PC-3 (cell line): ENCODE measurements at regions not wholly inside any gene's neighbourhood (a gene's known extent, or its start where the extent isn't known, plus 50 kb on each side); places are given as distances from the start of the nearest gene placed in this dataset.
A peak's percentile ranks its signal among the peaks of the same experiment; 100 is the strongest.

Experiments used
- ATAC-seq: fragments of 200-7000 bp; cut with Tn5 transposase; 2 replicates; pipeline ENCODE4 v1.9.1; 2020; ENCODE audit warnings: mild to moderate bottlenecking, moderate library complexity
- BruUV-seq: library from RNA; stranded (reverse); fragments of 400-500 nt; replicated peaks from 2 replicates; lab custom pipeline; 2021; lab: Mats Ljungman, UMichigan
- CTCF ChIA-PET: fragments of 300-600 bp; sonication (Branson Sonifier 250); formaldehyde crosslinking; loops from one replicate; lab custom pipeline; 2022; ENCODE audit warnings: antibody characterized with exemption; lab: Charles Lee
- POLR2A ChIA-PET: fragments of 300-600 bp; sonication (Branson Sonifier 250); formaldehyde crosslinking; loops from one replicate; lab custom pipeline; 2022; ENCODE audit warnings: antibody characterized with exemption; ENCODE audit not compliant: unreplicated experiment; lab: Charles Lee
- DNase-seq: peaks from one replicate; pipeline ENCODE4 v3.0.0-alpha.2; 2015
- H2AFZ ChIP-seq: fragments of 300-600 bp; sonication (generic); 2 replicates; pipeline ENCODE4 v1.6.0; 2016; ENCODE audit warnings: antibody characterized with exemption, low read length
- H3F3A ChIP-seq: fragments of 300-600 bp; sonication (generic); one replicate; pipeline ENCODE4 v1.6.0; 2017; ENCODE audit warnings: antibody characterized with exemption, low read length, control low read depth, mild to moderate bottlenecking; ENCODE audit not compliant: unreplicated experiment
- H3K27ac ChIP-seq: fragments of 300-600 bp; sonication (generic); 2 replicates; pipeline ENCODE4 v1.5.1; 2016; ENCODE audit warnings: mild to moderate bottlenecking, low read length
- H3K27me3 ChIP-seq: fragments of 300-600 bp; sonication (generic); 2 replicates; pipeline ENCODE4 v1.6.1; 2016; ENCODE audit warnings: low read length, mixed read lengths
- H3K36me3 ChIP-seq: fragments of 300-600 bp; sonication (generic); 2 replicates; pipeline ENCODE4 v1.6.1; 2016; ENCODE audit warnings: low read depth, mixed run types, low read length, mixed read lengths
- H3K4me1 ChIP-seq: fragments of 300-600 bp; sonication (generic); 2 replicates; pipeline ENCODE4 v1.5.1; 2016; ENCODE audit warnings: low read length; ENCODE audit not compliant: insufficient read depth
- H3K4me2 ChIP-seq: fragments of 300-600 bp; sonication (generic); 2 replicates; pipeline ENCODE4 v1.6.0; 2016; ENCODE audit warnings: low read length
- H3K4me3 ChIP-seq: fragments of 300-600 bp; sonication (generic); 2 replicates; pipeline ENCODE4 v1.5.1; 2016; ENCODE audit warnings: mild to moderate bottlenecking, low read length, mixed read lengths
- H3K79me2 ChIP-seq: fragments of 300-600 bp; sonication (generic); 2 replicates; pipeline ENCODE4 v1.6.1; 2017; ENCODE audit warnings: low read length, mixed read lengths
- H3K9ac ChIP-seq: fragments of 300-600 bp; sonication (generic); 2 replicates; pipeline ENCODE4 v1.6.0; 2016; ENCODE audit warnings: mild to moderate bottlenecking, low read length
- H3K9me2 ChIP-seq: fragments of 300-600 bp; sonication (generic); replicated peaks from 2 replicates; pipeline ENCODE4 v1.6.1; 2016; ENCODE audit warnings: mixed run types, low read length, mixed read lengths
- H3K9me3 ChIP-seq: fragments of 300-600 bp; sonication (generic); 2 replicates; pipeline ENCODE4 v1.6.1; 2016; ENCODE audit warnings: low read length, mixed read lengths
- H4K20me1 ChIP-seq: fragments of 300-600 bp; sonication (generic); 2 replicates; pipeline ENCODE4 v1.6.1; 2016; ENCODE audit warnings: low read length, mixed read lengths
- EZH2 ChIP-seq: fragments of 300-600 bp; sonication (generic); IDR thresholded peaks from one replicate; pipeline ENCODE4 v1.6.1; 2017; ENCODE audit warnings: antibody characterized with exemption, mild to moderate bottlenecking, low read length; ENCODE audit not compliant: unreplicated experiment
- EZH2phosphoT487 ChIP-seq: fragments of 300-600 bp; sonication (generic); IDR thresholded peaks from 2 replicates; pipeline ENCODE4 v1.6.1; 2018; ENCODE audit warnings: mild to moderate bottlenecking, antibody characterized with exemption, low read length, borderline replicate concordance
- intact Hi-C: fragments of 100-400 bp; cut with micrococcal nuclease; formaldehyde crosslinking; loops from 2 replicates; pipeline ENCODE4 v1.9.0; 2023
- TF ChIP-seq, protein P1 (sequence below): fragments of 300-600 bp; sonication (generic); conservative IDR thresholded peaks from 2 replicates; pipeline ENCODE4 v1.5.1; 2017; ENCODE audit warnings: antibody characterized with exemption, low read depth, mild to moderate bottlenecking, low read length

DNA sequence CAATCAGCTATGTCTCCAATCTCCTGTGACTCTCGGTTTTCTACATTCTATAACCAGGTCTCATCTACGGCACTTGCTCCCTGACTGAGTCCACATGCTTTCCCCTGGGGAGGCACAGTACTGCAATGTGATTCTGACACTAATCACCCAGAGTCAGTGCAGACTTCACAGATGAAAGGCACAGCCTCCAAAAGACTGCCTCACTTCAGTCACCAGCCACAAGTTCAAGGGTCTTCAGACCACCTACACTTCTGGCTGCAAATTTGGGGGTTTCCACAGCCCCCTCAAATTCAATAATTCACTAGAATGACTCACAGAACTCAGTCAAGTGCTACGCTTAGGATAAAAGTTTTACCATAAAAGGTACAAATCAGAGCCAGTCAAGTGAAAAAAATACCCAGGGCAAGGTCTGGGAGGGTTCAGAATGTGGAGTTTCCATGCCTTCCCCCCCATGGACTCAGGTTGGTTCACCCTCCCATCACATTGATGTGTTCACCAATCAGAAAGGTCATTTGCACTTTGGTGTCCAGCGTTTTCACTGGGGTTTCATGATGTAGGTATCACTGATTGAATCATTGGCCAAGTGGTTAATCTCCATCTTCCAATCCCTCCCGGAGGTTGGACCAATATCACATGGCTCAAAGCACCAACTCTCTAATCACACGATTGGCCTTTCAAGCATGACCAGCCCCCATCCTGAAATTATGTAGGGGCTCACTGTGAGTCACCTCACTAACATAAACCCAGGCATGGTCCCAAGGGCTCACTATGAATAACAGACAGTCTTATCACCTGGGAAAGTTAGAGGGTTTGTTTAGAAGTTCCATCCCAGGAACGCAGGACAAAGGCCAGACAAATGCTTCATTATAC is 182.9 kb upstream of the CAMK1G start:
- no peak overlapping the region for H3K4me2 ChIP-seq
- H3K9me2 ChIP-seq = no peaks in the 10 kb centered on the region
- POLR2A ChIA-PET = no interaction called here
- BruUV-seq = no TSS peak
- no peak for TF ChIP-seq EZH2phosphoT487
- no peaks in the 10 kb centered on the region for H3K27me3 ChIP-seq
- H3K79me2 ChIP-seq = no peaks in the 10 kb centered on the region
- intact Hi-C loops = no loop called here
- no peak overlapping the region for H3K4me3 ChIP-seq
- no peak for DNase-seq
- H4K20me1 ChIP-seq = no peaks in the 10 kb centered on the region
- no peaks in the 10 kb centered on the region for H3K9me3 ChIP-seq
- no peak for ATAC-seq
- H3F3A ChIP-seq = peaks cover 25% of the 10 kb centered on the region
- H3K9ac ChIP-seq = no peak overlapping the region
- CTCF ChIA-PET = interaction anchor here (0.7 kb wide), 1 partner anchor 642 kb away, joined by 4 read pairs; no protein-coding TSS in a partner anchor
- H3K36me3 ChIP-seq = no peaks in the 10 kb centered on the region
- peaks cover 68% of the 10 kb centered on the region for H3K4me1 ChIP-seq
- no peak overlapping the region for H2AFZ ChIP-seq
- peak overlapping the region; percentile 4; the same call in 1 of the 2 replicates for H3K27ac ChIP-seq

DNA sequence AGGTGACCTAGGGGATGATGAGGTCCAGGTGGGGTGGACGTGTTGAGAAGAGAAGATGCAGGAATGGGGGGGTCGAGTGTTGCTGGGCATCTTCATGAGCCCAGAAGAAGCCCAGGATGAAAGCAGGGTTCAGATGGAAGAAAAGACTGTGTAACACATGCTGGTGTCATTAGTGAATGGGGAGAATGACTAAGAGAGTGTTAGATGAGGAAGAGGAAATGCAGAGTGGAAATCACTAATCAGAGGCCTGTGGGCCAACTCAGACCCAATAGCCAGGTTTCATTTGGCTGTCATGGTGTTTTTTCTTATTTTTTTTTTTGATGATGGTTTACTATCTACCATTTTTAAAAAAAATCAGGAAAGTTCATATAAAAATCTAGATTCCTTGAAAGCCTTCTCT is 180.8 kb upstream of the CAMK1G start:
- Histone ChIP-seq H3K4me2 (no peak overlapping the region), H4K20me1 (no peaks in the 10 kb centered on the region), H3K27ac (peak overlapping the region; percentile 96; the same call in 1 of the 2 replicates), H3K27me3 (no peaks in the 10 kb centered on the region), H3K36me3 (no peaks in the 10 kb centered on the region), H3K9ac (no peak overlapping the region), H3F3A (peaks cover 27% of the 10 kb centered on the region), H3K9me2 (no peaks in the 10 kb centered on the region), H2AFZ (no peak overlapping the region), H3K4me3 (no peak overlapping the region), H3K79me2 (no peaks in the 10 kb centered on the region), H3K9me3 (no peaks in the 10 kb centered on the region), H3K4me1 (peaks cover 71% of the 10 kb centered on the region)
- intact Hi-C loops = no loop called here
- TF ChIP-seq EZH2phosphoT487 (no peak), EZH2 (no peak)
- TF ChIP-seq, protein P1, sequence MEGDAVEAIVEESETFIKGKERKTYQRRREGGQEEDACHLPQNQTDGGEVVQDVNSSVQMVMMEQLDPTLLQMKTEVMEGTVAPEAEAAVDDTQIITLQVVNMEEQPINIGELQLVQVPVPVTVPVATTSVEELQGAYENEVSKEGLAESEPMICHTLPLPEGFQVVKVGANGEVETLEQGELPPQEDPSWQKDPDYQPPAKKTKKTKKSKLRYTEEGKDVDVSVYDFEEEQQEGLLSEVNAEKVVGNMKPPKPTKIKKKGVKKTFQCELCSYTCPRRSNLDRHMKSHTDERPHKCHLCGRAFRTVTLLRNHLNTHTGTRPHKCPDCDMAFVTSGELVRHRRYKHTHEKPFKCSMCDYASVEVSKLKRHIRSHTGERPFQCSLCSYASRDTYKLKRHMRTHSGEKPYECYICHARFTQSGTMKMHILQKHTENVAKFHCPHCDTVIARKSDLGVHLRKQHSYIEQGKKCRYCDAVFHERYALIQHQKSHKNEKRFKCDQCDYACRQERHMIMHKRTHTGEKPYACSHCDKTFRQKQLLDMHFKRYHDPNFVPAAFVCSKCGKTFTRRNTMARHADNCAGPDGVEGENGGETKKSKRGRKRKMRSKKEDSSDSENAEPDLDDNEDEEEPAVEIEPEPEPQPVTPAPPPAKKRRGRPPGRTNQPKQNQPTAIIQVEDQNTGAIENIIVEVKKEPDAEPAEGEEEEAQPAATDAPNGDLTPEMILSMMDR = no peak
- ATAC-seq (no peak), DNase-seq (no peak)
- no TSS peak for BruUV-seq
- ChIA-PET POLR2A (no interaction called here), CTCF (no interaction called here)

DNA sequence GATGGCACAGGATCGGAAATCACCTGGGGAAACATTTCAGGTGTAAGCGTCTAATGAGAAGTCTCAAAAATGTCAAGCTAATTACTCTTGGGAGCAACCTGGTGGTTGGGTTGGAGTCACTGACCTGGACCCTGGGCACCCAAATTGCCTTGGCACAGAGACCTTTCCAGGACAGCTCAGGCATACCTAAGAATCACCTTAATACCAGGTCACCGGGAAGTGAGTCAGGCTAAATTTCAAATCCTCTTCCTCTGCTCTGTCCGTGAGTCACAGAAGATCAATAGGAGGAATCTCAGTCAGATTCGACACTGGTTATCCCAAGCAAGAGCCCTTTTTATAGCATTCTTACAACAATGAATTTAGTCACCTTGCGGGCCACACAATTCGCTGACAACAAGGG is 179.6 kb upstream of the CAMK1G start:
- H3K36me3 ChIP-seq = no peaks in the 10 kb centered on the region
- no TSS peak for BruUV-seq
- H3K27ac ChIP-seq = peak overlapping the region; percentile 96
- no peaks in the 10 kb centered on the region for H4K20me1 ChIP-seq
- peak overlapping the region; percentile 79 for H3K4me2 ChIP-seq
- H3K27me3 ChIP-seq = no peaks in the 10 kb centered on the region
- intact Hi-C loops = loop anchor here (2.0 kb wide), 1 partner anchor 49 kb away; no protein-coding TSS in a partner anchor
- no peak overlapping the region for H2AFZ ChIP-seq
- H3K79me2 ChIP-seq = no peaks in the 10 kb centered on the region
- ATAC-seq (peak; percentile 74), DNase-seq (peak; percentile 98)
- H3K9me2 ChIP-seq = no peaks in the 10 kb centered on the region
- H3K9ac ChIP-seq = peak overlapping the region; percentile 76
- peaks cover 72% of the 10 kb centered on the region for H3K4me1 ChIP-seq
- H3F3A ChIP-seq = peaks cover 33% of the 10 kb centered on the region
- TF ChIP-seq, protein P1 = no peak
- TF ChIP-seq EZH2phosphoT487 (no peak), EZH2 (no peak)
- ChIA-PET CTCF (interaction anchor here (1.9 kb wide), 1 partner anchor 31 kb away, joined by 5 read pairs; no protein-coding TSS in a partner anchor), POLR2A (interaction anchor here (0.6 to 1.5 kb wide), 3 partner anchors 47 to 249 kb away, joined by 4 to 6 read pairs (median 4); no protein-coding TSS in a partner anchor)
- peak overlapping the region; percentile 53; the same call in 1 of the 2 replicates for H3K4me3 ChIP-seq
- H3K9me3 ChIP-seq = no peaks in the 10 kb centered on the region
